Ascending aorta (tissue), 2 donors: ENCODE measurements at regions not wholly inside any gene's neighbourhood (a gene's known extent, or its start where the extent isn't known, plus 50 kb on each side); places are given as distances from the start of the nearest gene placed in this dataset.

Source experiments
- DNase-seq, 2 donors: peaks; one replicate each; pipeline ENCODE4 v3.0.0-alpha.2; 2019; ENCODE audit warnings: low spot score in 2 of 2
- H3K27ac ChIP-seq, 2 donors: fragments of 200-600 bp; sonication (generic); one replicate each; pipeline ENCODE4 v1.5.1; 2016 to 2017; ENCODE audit warnings: mild to moderate bottlenecking in 1 of 2
- H3K27me3 ChIP-seq: fragments of 200-600 bp; sonication (generic); one replicate; pipeline ENCODE4 v1.5.1; 2017
- H3K36me3 ChIP-seq, 2 donors: fragments of 200-600 bp; sonication (generic); one replicate each; pipeline ENCODE4 v1.5.1; 2016
- H3K4me1 ChIP-seq, 2 donors: fragments of 200-600 bp; sonication (generic); one replicate each; pipeline ENCODE4 v1.5.1; 2016 to 2017; ENCODE audit warnings: mild to moderate bottlenecking in 1 of 2
- H3K4me3 ChIP-seq, 2 donors: fragments of 200-600 bp; sonication (generic); one replicate each; pipeline ENCODE4 v1.5.1; 2016 to 2017; ENCODE audit warnings: mild to moderate bottlenecking in 1 of 2
- H3K9me3 ChIP-seq, 2 donors: fragments of 200-600 bp; sonication (generic); one replicate each; pipeline ENCODE4 v1.5.1; 2016
- intact Hi-C: fragments of 100-400 bp; cut with DNase I; formaldehyde crosslinking; loops from one replicate; pipeline ENCODE4 v1.15.1; 2023
- TF ChIP-seq, protein P1 (sequence below), 3 experiments: fragments of 200-600 bp in 2 of 3; fragments of 450-650 bp in 1 of 3; sonication (generic) in 2 of 3; IDR thresholded peaks; one replicate each; pipeline ENCODE4 v1.5.1; 2016 to 2019; ENCODE audit warnings: antibody characterized with exemption in 3 of 3, mild to moderate bottlenecking in 1 of 3, moderate library complexity in 1 of 3

DNA sequence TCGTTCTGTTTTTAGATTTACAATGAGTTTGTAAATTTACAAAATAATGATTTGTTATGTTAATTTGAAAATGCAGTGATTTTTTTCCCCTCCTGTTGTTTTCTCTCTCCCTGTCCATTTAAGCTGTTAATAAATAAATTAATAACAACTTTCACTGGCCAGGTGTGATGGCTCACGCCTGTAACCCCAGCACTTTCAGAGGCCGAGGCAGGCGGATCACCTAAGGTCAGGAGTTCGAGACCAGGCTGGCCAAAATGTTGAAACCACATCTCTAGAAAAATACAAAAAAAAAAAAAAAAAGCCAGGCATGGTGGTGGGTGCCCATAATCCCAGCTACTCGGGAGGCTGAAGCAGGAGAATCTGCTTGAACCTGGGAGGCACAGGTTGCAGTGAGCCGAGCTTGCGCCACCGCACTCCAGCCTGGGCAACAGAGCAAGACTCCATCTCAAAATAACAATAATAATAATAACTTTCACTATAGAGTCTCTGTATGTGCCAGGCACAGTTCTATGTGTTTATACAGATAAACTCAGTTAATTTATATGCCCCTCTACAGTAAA is 229.2 kb upstream of the ARGLU1 start:
- TF ChIP-seq, protein P1, sequence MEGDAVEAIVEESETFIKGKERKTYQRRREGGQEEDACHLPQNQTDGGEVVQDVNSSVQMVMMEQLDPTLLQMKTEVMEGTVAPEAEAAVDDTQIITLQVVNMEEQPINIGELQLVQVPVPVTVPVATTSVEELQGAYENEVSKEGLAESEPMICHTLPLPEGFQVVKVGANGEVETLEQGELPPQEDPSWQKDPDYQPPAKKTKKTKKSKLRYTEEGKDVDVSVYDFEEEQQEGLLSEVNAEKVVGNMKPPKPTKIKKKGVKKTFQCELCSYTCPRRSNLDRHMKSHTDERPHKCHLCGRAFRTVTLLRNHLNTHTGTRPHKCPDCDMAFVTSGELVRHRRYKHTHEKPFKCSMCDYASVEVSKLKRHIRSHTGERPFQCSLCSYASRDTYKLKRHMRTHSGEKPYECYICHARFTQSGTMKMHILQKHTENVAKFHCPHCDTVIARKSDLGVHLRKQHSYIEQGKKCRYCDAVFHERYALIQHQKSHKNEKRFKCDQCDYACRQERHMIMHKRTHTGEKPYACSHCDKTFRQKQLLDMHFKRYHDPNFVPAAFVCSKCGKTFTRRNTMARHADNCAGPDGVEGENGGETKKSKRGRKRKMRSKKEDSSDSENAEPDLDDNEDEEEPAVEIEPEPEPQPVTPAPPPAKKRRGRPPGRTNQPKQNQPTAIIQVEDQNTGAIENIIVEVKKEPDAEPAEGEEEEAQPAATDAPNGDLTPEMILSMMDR (IDR thresholded peaks at IDR 0.05), result no peak
- no peaks in the 10 kb centered on the region for H3K4me1 ChIP-seq
- H3K9me3 ChIP-seq, result no peaks in the 10 kb centered on the region
- H3K27ac ChIP-seq, result no peak overlapping the region
- DNase-seq, result no peak
- H3K36me3 ChIP-seq, result no peaks in the 10 kb centered on the region
- H3K27me3 ChIP-seq, result no peaks in the 10 kb centered on the region
- H3K4me3 ChIP-seq, result no peak overlapping the region
- intact Hi-C loops, result loop anchor here (5.0 kb wide), 1 partner anchor 120 kb away; no protein-coding TSS in a partner anchor

DNA sequence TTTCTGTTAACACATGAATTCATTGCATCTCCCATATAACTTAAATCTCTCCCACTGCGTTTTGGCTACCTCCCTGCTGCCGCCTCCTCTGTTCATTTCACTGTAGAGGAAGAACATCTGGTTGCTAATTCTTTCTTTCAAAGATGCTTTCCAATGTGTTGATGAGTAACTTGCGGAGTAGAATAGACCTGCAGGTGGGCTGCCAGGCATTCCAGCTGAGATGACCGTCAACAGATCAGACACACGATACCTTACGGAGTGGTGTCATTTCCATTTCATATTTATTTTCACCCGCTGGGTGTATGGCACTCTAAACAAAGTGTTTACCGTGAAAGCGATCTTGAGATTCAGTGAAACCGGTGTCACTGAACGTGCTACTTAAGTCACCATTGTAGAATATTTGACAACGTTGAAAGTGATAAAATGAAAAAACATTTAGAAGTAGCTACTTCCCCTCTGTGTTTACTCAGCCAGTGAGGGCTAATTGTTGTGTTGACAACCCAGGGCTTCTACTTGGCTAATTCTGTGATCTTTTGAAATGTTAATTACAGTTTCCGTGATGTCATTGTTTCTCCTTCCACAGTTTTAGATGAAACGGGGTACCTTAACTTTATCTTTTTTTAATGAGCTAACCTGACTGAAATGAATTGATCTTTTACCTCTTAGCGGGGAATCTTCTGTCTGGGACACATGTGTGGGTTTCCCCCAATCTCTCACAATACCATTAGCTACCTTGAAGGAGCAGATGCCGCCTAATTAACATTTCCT is 228.5 kb upstream of the ARGLU1 start:
- intact Hi-C loops, result loop anchor here (5.0 kb wide), 1 partner anchor 121 kb away; no protein-coding TSS in a partner anchor
- H3K9me3 ChIP-seq, result no peaks in the 10 kb centered on the region
- TF ChIP-seq, protein P1 (IDR thresholded peaks at IDR 0.05), result no peak
- no peaks in the 10 kb centered on the region for H3K4me1 ChIP-seq
- H3K36me3 ChIP-seq, result no peaks in the 10 kb centered on the region
- DNase-seq, result no peak
- no peak overlapping the region for H3K27ac ChIP-seq
- no peaks in the 10 kb centered on the region for H3K27me3 ChIP-seq
- no peak overlapping the region for H3K4me3 ChIP-seq

DNA sequence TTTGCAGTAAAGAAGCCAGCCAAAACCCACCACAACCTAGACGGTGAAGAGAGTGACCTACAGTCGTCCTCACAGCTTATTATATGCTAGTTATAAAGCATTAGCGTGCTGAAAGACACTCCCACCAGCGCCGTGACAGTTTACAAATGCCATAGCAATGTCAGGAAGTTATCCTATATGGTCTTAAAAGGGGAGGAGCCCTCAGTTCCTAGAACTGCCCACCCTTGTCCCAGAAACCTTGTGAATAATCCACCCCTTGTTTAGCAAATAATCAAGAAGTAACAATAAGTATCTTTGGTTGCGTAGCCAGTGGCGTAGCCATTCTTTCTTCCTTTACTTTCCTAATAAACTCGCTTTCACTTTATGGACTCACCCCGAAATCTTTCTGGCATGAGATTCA is 227.9 kb upstream of the ARGLU1 start:
- Histone ChIP-seq H3K9me3 (no peaks in the 10 kb centered on the region), H3K27me3 (no peaks in the 10 kb centered on the region), H3K4me3 (no peak overlapping the region), H3K4me1 (no peaks in the 10 kb centered on the region), H3K36me3 (no peaks in the 10 kb centered on the region), H3K27ac (no peak overlapping the region)
- intact Hi-C loops, result loop anchor here (5.0 kb wide), 1 partner anchor 121 kb away; no protein-coding TSS in a partner anchor
- TF ChIP-seq, protein P1 (IDR thresholded peaks at IDR 0.05), result no peak
- no peak for DNase-seq

DNA sequence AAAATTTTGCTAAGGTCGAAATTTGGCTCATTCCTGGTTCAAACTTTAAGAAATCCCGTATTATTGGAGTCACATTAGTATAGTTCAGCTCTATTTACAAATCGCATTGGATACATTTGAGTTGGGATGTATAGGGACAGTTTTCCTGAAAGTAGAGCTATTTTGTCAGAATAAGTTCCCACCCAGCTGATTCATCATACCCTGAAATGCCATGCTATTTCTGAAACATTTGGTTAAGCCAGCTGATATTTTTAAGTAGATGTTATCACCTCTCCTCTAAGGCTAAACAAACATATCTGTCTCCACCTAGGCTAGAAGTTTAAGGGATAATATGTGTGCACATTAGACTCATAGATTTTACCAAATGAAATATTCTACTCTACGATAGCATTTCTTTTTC is 226.2 kb upstream of the ARGLU1 start:
- DNase-seq, result no peak
- Histone ChIP-seq H3K27ac (no peak overlapping the region), H3K4me3 (peak overlapping the region in 1 of 2 donors; percentile 3), H3K36me3 (no peaks in the 10 kb centered on the region), H3K27me3 (no peaks in the 10 kb centered on the region), H3K4me1 (no peaks in the 10 kb centered on the region), H3K9me3 (no peaks in the 10 kb centered on the region)
- intact Hi-C loops, result no loop called here
- TF ChIP-seq, protein P1 (IDR thresholded peaks at IDR 0.05), result no peak

DNA sequence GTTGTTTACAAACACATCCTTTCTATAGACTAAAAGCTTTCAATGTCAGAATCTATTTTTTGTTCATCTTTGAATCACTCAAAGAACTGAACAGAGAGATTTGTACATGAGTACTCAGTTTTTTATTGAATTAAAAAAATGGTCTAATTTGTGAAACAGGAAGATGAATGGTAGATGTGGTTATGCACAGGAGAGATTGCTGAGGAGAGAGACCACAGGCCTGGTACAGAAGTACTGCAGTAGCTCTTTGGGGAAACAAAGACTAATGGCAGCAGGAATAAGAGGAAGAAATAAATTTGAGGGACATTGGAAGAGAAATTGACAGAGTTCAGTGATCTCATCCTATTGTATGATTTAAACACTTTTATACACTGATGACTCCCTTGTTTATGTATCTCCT is 222.0 kb upstream of the ARGLU1 start:
- no peaks in the 10 kb centered on the region for H3K9me3 ChIP-seq
- TF ChIP-seq, protein P1 (IDR thresholded peaks at IDR 0.05), result no peak
- intact Hi-C loops, result no loop called here
- H3K27me3 ChIP-seq, result no peaks in the 10 kb centered on the region
- DNase-seq, result no peak
- H3K4me3 ChIP-seq, result no peak overlapping the region
- no peak overlapping the region for H3K27ac ChIP-seq
- H3K36me3 ChIP-seq, result no peaks in the 10 kb centered on the region
- H3K4me1 ChIP-seq, result no peaks in the 10 kb centered on the region
